Endothelial cell of umbilical vein (primary cell): ENCODE measurements at regions not wholly inside any gene's neighbourhood (a gene's known extent, or its start where the extent isn't known, plus 50 kb on each side); places are given as distances from the start of the nearest gene placed in this dataset.

Source experiments
- BruUV-seq: library from RNA; stranded (reverse); fragments of 400-500 nt; replicated peaks from 2 replicates; lab custom pipeline; 2021; lab: Mats Ljungman, UMichigan
- CTCF ChIA-PET: fragments of 300-600, 350-600 bp; sonication (Branson Sonifier 250); formaldehyde crosslinking; loops from one replicate; lab custom pipeline; 2021; ENCODE audit warnings: antibody characterized with exemption, inconsistent platforms; lab: Charles Lee
- POLR2A ChIA-PET: fragments of 300-600, 350-600 bp; sonication (Branson Sonifier 250); formaldehyde crosslinking; loops from one replicate; lab custom pipeline; 2021; ENCODE audit warnings: antibody characterized with exemption, inconsistent platforms; lab: Charles Lee
- DNase-seq: peaks from one replicate; pipeline ENCODE4 v3.0.0-alpha.2; 2011; ENCODE audit warnings: low read depth, low spot score
- FAIRE-seq: peaks from 2 replicates; lab custom pipeline; 2011; peaks lifted over from hg19 to GRCh38; lab: Jason Lieb, UNC
- H2AFZ ChIP-seq: 2 replicates; pipeline ENCODE4 v1.6.0; 2012; ENCODE audit warnings: low read depth, low read length, control low read depth, inconsistent platforms
- H3K27ac ChIP-seq: 2 replicates; pipeline ENCODE4 v1.5.1; 2011; ENCODE audit warnings: low read depth, mild to moderate bottlenecking, control low read depth, low read length, moderate library complexity; ENCODE audit not compliant: insufficient read depth
- H3K27me3 ChIP-seq, 2 experiments: 2 replicates each; pipeline versions ENCODE4 v1.6.0 to v1.6.1; 2011; ENCODE audit warnings: low read length in 2 of 2, mixed read lengths in 1 of 2; ENCODE audit not compliant: control insufficient read depth in 2 of 2, insufficient read depth in 2 of 2
- H3K36me3 ChIP-seq, 2 experiments: 2 replicates in 1 of 2; 3 replicates in 1 of 2; pipeline ENCODE4 v1.5.1; 2011; ENCODE audit warnings: low read length in 2 of 2, mild to moderate bottlenecking in 1 of 2, moderate library complexity in 1 of 2; ENCODE audit not compliant: control insufficient read depth in 2 of 2, insufficient read depth in 2 of 2; ENCODE audit errors: extremely low read depth in 1 of 2
- H3K4me1 ChIP-seq: 3 replicates; pipeline ENCODE4 v1.5.1; 2011; ENCODE audit warnings: mild to moderate bottlenecking, low read length; ENCODE audit not compliant: control insufficient read depth, insufficient read depth; ENCODE audit errors: extremely low read depth
- H3K4me2 ChIP-seq: 2 replicates; pipeline ENCODE4 v1.6.1; 2011; ENCODE audit warnings: low read length, control low read depth, mixed read lengths; ENCODE audit not compliant: insufficient read depth
- H3K4me3 ChIP-seq, 3 experiments: fragments of 200-600 bp in 1 of 3; sonication (generic), shearing (Covaris generic) in 1 of 3; replicated peaks in 1 of 3; 2 replicates each; pipeline ENCODE4 v1.5.1; 2011 to 2016; ENCODE audit warnings: control low read depth in 3 of 3, low read length in 3 of 3, mild to moderate bottlenecking in 2 of 3, inconsistent platforms in 1 of 3, low read depth in 1 of 3, moderate library complexity in 1 of 3; ENCODE audit not compliant: insufficient read depth in 1 of 3
- H3K79me2 ChIP-seq: 2 replicates; pipeline ENCODE4 v1.6.0; 2012; ENCODE audit warnings: low read length, inconsistent platforms; ENCODE audit not compliant: control insufficient read depth, insufficient read depth
- H3K9ac ChIP-seq: replicated peaks from 2 replicates; pipeline ENCODE3; 2011; ENCODE audit warnings: low read length, control low read depth; ENCODE audit not compliant: insufficient read depth; ENCODE audit errors: extremely low read depth
- H3K9me1 ChIP-seq: replicated peaks from 3 replicates; pipeline ENCODE4 v1.6.0; 2011; ENCODE audit warnings: mild to moderate bottlenecking, low read length; ENCODE audit not compliant: control insufficient read depth, insufficient read depth; ENCODE audit errors: extremely low read depth
- H3K9me3 ChIP-seq: replicated peaks from 2 replicates; pipeline ENCODE4 v1.5.1; 2012; ENCODE audit warnings: low read length, inconsistent platforms; ENCODE audit not compliant: control insufficient read depth, insufficient read depth
- H4K20me1 ChIP-seq: replicated peaks from 2 replicates; pipeline ENCODE3; 2011; ENCODE audit warnings: mild to moderate bottlenecking, low read length; ENCODE audit not compliant: control insufficient read depth, insufficient read depth; ENCODE audit errors: extremely low read depth
- EZH2 ChIP-seq: IDR thresholded peaks from 2 replicates; pipeline ENCODE4 v1.6.1; 2012; ENCODE audit warnings: borderline replicate concordance, low read depth, mild to moderate bottlenecking, moderate library complexity, low read length, inconsistent platforms; ENCODE audit not compliant: severe bottlenecking
- FOS ChIP-seq: IDR thresholded peaks from 2 replicates; pipeline ENCODE4 v1.6.1; 2011; ENCODE audit warnings: mild to moderate bottlenecking, low read length, moderate library complexity, borderline replicate concordance; ENCODE audit not compliant: insufficient read depth
- GATA2 ChIP-seq: IDR thresholded peaks from 2 replicates; pipeline ENCODE4 v1.7.0; 2011; ENCODE audit warnings: low read depth, mild to moderate bottlenecking, moderate library complexity, mixed read lengths, low read length; ENCODE audit not compliant: insufficient read length, insufficient read depth
- JUN ChIP-seq: IDR thresholded peaks from 2 replicates; pipeline ENCODE4 v1.6.1; 2011; ENCODE audit warnings: borderline replicate concordance, low read depth; ENCODE audit not compliant: insufficient read length, insufficient read depth
- MAX ChIP-seq: IDR thresholded peaks from 2 replicates; pipeline ENCODE4 v1.6.1; 2011; ENCODE audit not compliant: insufficient read depth, insufficient read length
- MYC ChIP-seq: IDR thresholded peaks from one replicate; pipeline ENCODE4 v1.6.1; 2011; ENCODE audit warnings: mild to moderate bottlenecking, low read depth, low read length
- POLR2A ChIP-seq: IDR thresholded peaks from 2 replicates; pipeline ENCODE4 v1.6.1; 2012; ENCODE audit warnings: low read depth, mild to moderate bottlenecking, control low read depth, low read length
- POLR2AphosphoS5 ChIP-seq: IDR thresholded peaks from 2 replicates; pipeline ENCODE4 v1.6.1; 2012; ENCODE audit warnings: low read depth, mild to moderate bottlenecking, control low read depth, low read length, moderate library complexity; ENCODE audit not compliant: insufficient read depth
- dilution Hi-C: fragments of 300-500 bp; cut with MboI; formaldehyde crosslinking; loops from one replicate; pipeline ENCODE4 v1.15.0; 2019; ENCODE audit warnings: low sequenced_read_pairs; ENCODE audit not compliant: extremely low pct_ligation_motif_present
- intact Hi-C: fragments of 100-400 bp; cut with micrococcal nuclease; formaldehyde crosslinking; loops from one replicate; pipeline ENCODE4 v1.10.0; 2022
- TF ChIP-seq, protein P1 (sequence below), 2 donors: IDR thresholded peaks; 1 replicate in 1 of 2; 2 replicates in 1 of 2; pipeline ENCODE4 v1.5.1; 2011; ENCODE audit warnings: low read length in 2 of 2, mild to moderate bottlenecking in 2 of 2, moderate library complexity in 2 of 2, control low read depth in 1 of 2, inconsistent platforms in 1 of 2, low read depth in 1 of 2; ENCODE audit not compliant: insufficient read depth in 1 of 2; ENCODE audit errors: extremely low read depth in 1 of 2

- intact Hi-C loops (no loop called here), dilution Hi-C loops (no loop called here)
- H3K9ac ChIP-seq: no peak overlapping the region
- H2AFZ ChIP-seq: no peak overlapping the region
- no peaks in the 10 kb centered on the region for H3K4me1 ChIP-seq
- no TSS peak for BruUV-seq
- FAIRE-seq: no peak
- no peak overlapping the region for H3K4me2 ChIP-seq
- no peaks in the 10 kb centered on the region for H4K20me1 ChIP-seq
- no peaks in the 10 kb centered on the region for H3K79me2 ChIP-seq
- H3K4me3 ChIP-seq: no peak overlapping the region
- CTCF ChIA-PET: no interaction called here
- no peaks in the 10 kb centered on the region for H3K9me1 ChIP-seq
- H3K9me3 ChIP-seq: peaks cover 7% of the 10 kb centered on the region
- POLR2A ChIA-PET: no interaction called here
- H3K27ac ChIP-seq: no peak overlapping the region
- DNase-seq: no peak
- no peaks in the 10 kb centered on the region for H3K27me3 ChIP-seq
- no peak for TF ChIP-seq MYC
- no peak for TF ChIP-seq MAX
- TF ChIP-seq GATA2: no peak
- TF ChIP-seq, protein P1, sequence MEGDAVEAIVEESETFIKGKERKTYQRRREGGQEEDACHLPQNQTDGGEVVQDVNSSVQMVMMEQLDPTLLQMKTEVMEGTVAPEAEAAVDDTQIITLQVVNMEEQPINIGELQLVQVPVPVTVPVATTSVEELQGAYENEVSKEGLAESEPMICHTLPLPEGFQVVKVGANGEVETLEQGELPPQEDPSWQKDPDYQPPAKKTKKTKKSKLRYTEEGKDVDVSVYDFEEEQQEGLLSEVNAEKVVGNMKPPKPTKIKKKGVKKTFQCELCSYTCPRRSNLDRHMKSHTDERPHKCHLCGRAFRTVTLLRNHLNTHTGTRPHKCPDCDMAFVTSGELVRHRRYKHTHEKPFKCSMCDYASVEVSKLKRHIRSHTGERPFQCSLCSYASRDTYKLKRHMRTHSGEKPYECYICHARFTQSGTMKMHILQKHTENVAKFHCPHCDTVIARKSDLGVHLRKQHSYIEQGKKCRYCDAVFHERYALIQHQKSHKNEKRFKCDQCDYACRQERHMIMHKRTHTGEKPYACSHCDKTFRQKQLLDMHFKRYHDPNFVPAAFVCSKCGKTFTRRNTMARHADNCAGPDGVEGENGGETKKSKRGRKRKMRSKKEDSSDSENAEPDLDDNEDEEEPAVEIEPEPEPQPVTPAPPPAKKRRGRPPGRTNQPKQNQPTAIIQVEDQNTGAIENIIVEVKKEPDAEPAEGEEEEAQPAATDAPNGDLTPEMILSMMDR (IDR thresholded peaks at IDR 0.05; ENCODE audit: extremely low read depth in 1 of 2, insufficient read depth in 1 of 2, low read depth in 1 of 2, low read length in 2 of 2): no peak
- TF ChIP-seq EZH2: no peak
- TF ChIP-seq POLR2A: no peak
- no peak for TF ChIP-seq JUN
- TF ChIP-seq POLR2AphosphoS5: no peak
- no peak for TF ChIP-seq FOS
- H3K36me3 ChIP-seq: no peaks in the 10 kb centered on the region
Measured at GRCh38 chr4:188818300-188818699, 679.1 kb downstream of the TRIML1 start.
